ENCODE measurements at regions not wholly inside any gene's neighbourhood (a gene's known extent, or its start where the extent isn't known, plus 50 kb on each side); places are given as distances from the start of the nearest gene placed in this dataset.
"Not testable (repeated sequence)": the region's sequence is repeated elsewhere in the genome, so short reads cannot be mapped to it uniquely, and the experiment has no call there.

DNA sequence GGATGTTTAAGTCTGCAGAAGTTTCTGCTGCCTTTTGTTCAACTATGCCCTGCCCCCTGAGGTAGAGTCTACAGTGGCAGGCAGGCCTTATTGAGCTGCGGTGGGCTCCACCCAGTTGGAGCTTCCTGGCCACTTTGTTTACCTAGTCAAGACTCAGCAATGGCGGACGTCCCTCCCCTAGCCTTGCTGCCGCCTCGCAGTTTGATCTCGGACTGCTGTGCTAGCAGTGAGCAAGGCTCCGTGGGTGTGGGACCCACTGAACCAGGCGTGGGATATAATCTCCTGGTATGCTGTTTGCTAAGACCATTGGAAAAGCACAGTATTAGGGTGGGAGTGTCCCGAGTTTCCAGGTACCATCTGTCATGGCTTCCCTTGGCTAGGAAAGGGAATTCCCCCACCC is 79.4 kb upstream of the RPS6KA6 start:
- DNase-seq (ENCODE audit: low read depth) = not testable (repeated sequence)

DNA sequence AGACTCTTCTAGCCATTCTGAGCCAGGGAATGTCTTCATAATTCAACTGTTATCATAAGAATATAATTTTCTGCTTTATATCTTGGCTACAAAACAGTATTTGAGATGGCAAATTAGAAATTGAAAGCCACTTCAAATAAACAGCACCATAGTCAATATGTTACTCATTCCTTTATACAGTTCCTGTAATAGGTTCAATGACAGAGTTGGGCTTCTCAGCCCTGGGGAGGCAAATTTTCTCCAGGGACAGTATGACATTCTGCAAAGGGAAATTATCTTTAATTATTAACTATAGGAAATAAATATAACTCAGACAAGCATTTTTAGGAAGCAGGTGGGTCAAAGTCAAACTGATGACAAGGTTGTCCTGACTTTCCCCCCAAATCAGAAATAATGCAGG is 71.9 kb upstream of the RPS6KA6 start:
- DNase-seq (ENCODE audit: low read depth) = no peak

DNA sequence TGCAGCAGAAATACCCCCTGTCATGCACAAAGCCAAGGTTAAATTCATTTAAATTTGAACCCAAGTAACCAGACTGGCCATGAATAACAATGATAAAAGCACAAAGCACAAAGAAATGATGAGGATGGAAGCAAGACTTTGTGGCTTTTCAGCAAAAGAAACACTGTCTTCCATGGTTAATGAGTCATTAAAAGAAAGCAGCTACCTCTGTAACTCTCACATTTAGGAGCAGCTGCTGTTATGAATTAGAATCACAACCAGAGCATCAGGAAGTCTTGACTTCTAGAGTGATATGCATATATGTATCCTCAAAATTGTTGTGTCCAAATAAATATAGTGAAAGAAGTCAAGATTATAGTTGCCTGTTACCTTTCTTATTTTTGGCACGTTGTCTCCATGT is 70.7 kb upstream of the RPS6KA6 start:
- peak; percentile 39 for DNase-seq (ENCODE audit: low read depth)

DNA sequence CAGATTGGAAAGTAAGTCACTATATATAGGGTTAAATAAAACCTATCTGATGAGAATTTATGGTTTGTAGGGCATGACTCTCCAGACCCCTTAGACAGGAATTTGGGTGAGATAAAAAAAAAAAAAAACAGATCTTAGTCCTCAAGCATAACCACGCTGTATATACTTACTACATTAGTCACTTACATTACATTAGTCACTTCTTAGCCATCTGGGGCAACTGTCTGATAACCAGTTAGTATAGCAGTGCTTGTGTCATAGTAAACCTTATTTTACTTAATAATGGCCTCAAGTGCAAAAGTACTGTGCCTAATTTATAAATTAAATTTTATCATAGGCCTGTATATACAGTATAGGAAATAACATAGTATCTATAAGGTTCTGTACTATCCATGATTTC is 60.2 kb upstream of the RPS6KA6 start:
- peak; percentile 57 for DNase-seq (ENCODE audit: low read depth)

DNA sequence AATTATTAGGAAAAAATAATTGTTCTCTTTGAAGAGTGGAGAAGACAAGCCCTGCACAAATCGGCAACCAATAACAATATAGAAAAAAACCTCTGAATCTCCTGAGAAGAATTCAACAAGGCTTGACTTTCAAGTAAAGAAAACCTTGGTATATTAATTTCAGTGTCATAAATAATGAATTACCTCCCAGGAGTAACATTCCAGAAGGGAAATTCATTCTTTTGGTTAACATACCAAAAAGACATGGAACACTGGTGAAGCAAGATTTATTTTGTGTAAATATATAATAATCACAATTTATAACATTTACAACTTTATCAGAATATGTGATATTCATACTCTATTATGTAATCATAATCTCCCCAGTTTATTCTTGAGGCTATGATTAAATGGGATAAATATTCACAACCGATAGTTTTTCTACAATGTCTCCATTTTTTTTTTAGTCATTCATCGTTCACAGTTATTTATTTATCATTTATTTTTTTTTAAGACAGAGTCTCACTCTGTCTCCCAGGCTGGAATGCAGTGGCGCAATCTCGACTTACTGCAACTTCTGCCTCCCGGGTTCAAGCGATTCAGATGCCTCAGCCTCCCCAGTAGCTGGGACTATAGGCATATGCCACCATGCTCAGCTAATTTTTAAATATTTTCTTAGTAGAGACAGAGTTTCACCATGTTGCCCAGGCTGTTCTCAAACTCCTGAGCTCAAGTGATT is 53.0 kb upstream of the RPS6KA6 start:
- DNase-seq (ENCODE audit: low read depth) = no peak

Measured in LHCN-M2 (cell line).